PC-3 (cell line): ENCODE measurements at regions not wholly inside any gene's neighbourhood (a gene's known extent, or its start where the extent isn't known, plus 50 kb on each side); places are given as distances from the start of the nearest gene placed in this dataset.
"Not testable (repeated sequence)": the region's sequence is repeated elsewhere in the genome, so short reads cannot be mapped to it uniquely, and the experiment has no call there.

ENCODE experiments used
- ATAC-seq: fragments of 200-7000 bp; cut with Tn5 transposase; 2 replicates; pipeline ENCODE4 v1.9.1; 2020; ENCODE audit warnings: mild to moderate bottlenecking, moderate library complexity
- BruUV-seq: library from RNA; stranded (reverse); fragments of 400-500 nt; replicated peaks from 2 replicates; lab custom pipeline; 2021; lab: Mats Ljungman, UMichigan
- CTCF ChIA-PET: fragments of 300-600 bp; sonication (Branson Sonifier 250); formaldehyde crosslinking; loops from one replicate; lab custom pipeline; 2022; ENCODE audit warnings: antibody characterized with exemption; lab: Charles Lee
- POLR2A ChIA-PET: fragments of 300-600 bp; sonication (Branson Sonifier 250); formaldehyde crosslinking; loops from one replicate; lab custom pipeline; 2022; ENCODE audit warnings: antibody characterized with exemption; ENCODE audit not compliant: unreplicated experiment; lab: Charles Lee
- DNase-seq: peaks from one replicate; pipeline ENCODE4 v3.0.0-alpha.2; 2015
- H2AFZ ChIP-seq: fragments of 300-600 bp; sonication (generic); 2 replicates; pipeline ENCODE4 v1.6.0; 2016; ENCODE audit warnings: antibody characterized with exemption, low read length
- H3F3A ChIP-seq: fragments of 300-600 bp; sonication (generic); one replicate; pipeline ENCODE4 v1.6.0; 2017; ENCODE audit warnings: antibody characterized with exemption, low read length, control low read depth, mild to moderate bottlenecking; ENCODE audit not compliant: unreplicated experiment
- H3K27ac ChIP-seq: fragments of 300-600 bp; sonication (generic); 2 replicates; pipeline ENCODE4 v1.5.1; 2016; ENCODE audit warnings: mild to moderate bottlenecking, low read length
- H3K27me3 ChIP-seq: fragments of 300-600 bp; sonication (generic); 2 replicates; pipeline ENCODE4 v1.6.1; 2016; ENCODE audit warnings: low read length, mixed read lengths
- H3K36me3 ChIP-seq: fragments of 300-600 bp; sonication (generic); 2 replicates; pipeline ENCODE4 v1.6.1; 2016; ENCODE audit warnings: low read depth, mixed run types, low read length, mixed read lengths
- H3K4me1 ChIP-seq: fragments of 300-600 bp; sonication (generic); 2 replicates; pipeline ENCODE4 v1.5.1; 2016; ENCODE audit warnings: low read length; ENCODE audit not compliant: insufficient read depth
- H3K4me2 ChIP-seq: fragments of 300-600 bp; sonication (generic); 2 replicates; pipeline ENCODE4 v1.6.0; 2016; ENCODE audit warnings: low read length
- H3K4me3 ChIP-seq: fragments of 300-600 bp; sonication (generic); 2 replicates; pipeline ENCODE4 v1.5.1; 2016; ENCODE audit warnings: mild to moderate bottlenecking, low read length, mixed read lengths
- H3K79me2 ChIP-seq: fragments of 300-600 bp; sonication (generic); 2 replicates; pipeline ENCODE4 v1.6.1; 2017; ENCODE audit warnings: low read length, mixed read lengths
- H3K9ac ChIP-seq: fragments of 300-600 bp; sonication (generic); 2 replicates; pipeline ENCODE4 v1.6.0; 2016; ENCODE audit warnings: mild to moderate bottlenecking, low read length
- H3K9me2 ChIP-seq: fragments of 300-600 bp; sonication (generic); replicated peaks from 2 replicates; pipeline ENCODE4 v1.6.1; 2016; ENCODE audit warnings: mixed run types, low read length, mixed read lengths
- H3K9me3 ChIP-seq: fragments of 300-600 bp; sonication (generic); 2 replicates; pipeline ENCODE4 v1.6.1; 2016; ENCODE audit warnings: low read length, mixed read lengths
- H4K20me1 ChIP-seq: fragments of 300-600 bp; sonication (generic); 2 replicates; pipeline ENCODE4 v1.6.1; 2016; ENCODE audit warnings: low read length, mixed read lengths
- CTCF ChIP-seq: fragments of 300-600 bp; sonication (generic); conservative IDR thresholded peaks from 2 replicates; pipeline ENCODE4 v1.5.1; 2017; ENCODE audit warnings: antibody characterized with exemption, low read depth, mild to moderate bottlenecking, low read length
- EZH2 ChIP-seq: fragments of 300-600 bp; sonication (generic); IDR thresholded peaks from one replicate; pipeline ENCODE4 v1.6.1; 2017; ENCODE audit warnings: antibody characterized with exemption, mild to moderate bottlenecking, low read length; ENCODE audit not compliant: unreplicated experiment
- EZH2phosphoT487 ChIP-seq: fragments of 300-600 bp; sonication (generic); IDR thresholded peaks from 2 replicates; pipeline ENCODE4 v1.6.1; 2018; ENCODE audit warnings: mild to moderate bottlenecking, antibody characterized with exemption, low read length, borderline replicate concordance
- intact Hi-C: fragments of 100-400 bp; cut with micrococcal nuclease; formaldehyde crosslinking; loops from 2 replicates; pipeline ENCODE4 v1.9.0; 2023

DNA sequence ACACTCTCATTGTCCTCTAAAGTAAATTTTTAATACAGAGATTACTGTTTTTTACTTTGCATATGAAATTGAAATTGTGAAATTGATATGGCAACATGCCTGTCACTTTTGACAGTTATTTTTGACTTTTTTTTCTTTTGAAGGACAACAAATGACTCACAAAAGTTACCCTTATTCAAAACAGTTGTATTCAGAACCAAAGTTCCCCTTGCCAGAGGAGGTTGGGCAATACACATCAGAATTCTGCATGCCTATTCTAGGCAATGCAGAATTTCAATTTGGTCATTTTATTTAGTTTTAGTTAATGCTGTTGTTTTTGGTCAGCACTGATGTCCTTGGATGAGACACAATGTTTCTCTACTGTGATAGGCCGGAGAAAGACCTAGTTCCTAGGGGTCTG is 299.1 kb upstream of the PRR16 start:
- DNase-seq = no peak
- BruUV-seq = no TSS peak
- Histone ChIP-seq H3K9ac (no peak overlapping the region), H3K4me2 (no peak overlapping the region), H2AFZ (no peak overlapping the region), H4K20me1 (no peaks in the 10 kb centered on the region), H3K4me1 (peaks cover 4% of the 10 kb centered on the region), H3K4me3 (no peak overlapping the region), H3K36me3 (no peaks in the 10 kb centered on the region), H3K79me2 (no peaks in the 10 kb centered on the region), H3F3A (peaks cover under 1% of the 10 kb centered on the region), H3K27me3 (no peaks in the 10 kb centered on the region), H3K9me2 (no peaks in the 10 kb centered on the region), H3K9me3 (no peaks in the 10 kb centered on the region), H3K27ac (no peak overlapping the region)
- TF ChIP-seq EZH2 = no peak
- TF ChIP-seq CTCF = no peak
- no peak for TF ChIP-seq EZH2phosphoT487
- ChIA-PET CTCF (no interaction called here), POLR2A (interaction anchor here (0.7 kb wide), 1 partner anchor 248 kb away, joined by 5 read pairs; no protein-coding TSS in a partner anchor)
- intact Hi-C loops = no loop called here
- no peak for ATAC-seq

- ChIA-PET POLR2A (no interaction called here), CTCF (no interaction called here)
- Histone ChIP-seq H3K9me2 (no peaks in the 10 kb centered on the region), H3K27me3 (no peaks in the 10 kb centered on the region), H3K9ac (no peak overlapping the region), H3K27ac (no peak overlapping the region), H2AFZ (no peak overlapping the region), H3K79me2 (no peaks in the 10 kb centered on the region), H3K4me2 (no peak overlapping the region), H3K9me3 (no peaks in the 10 kb centered on the region), H4K20me1 (no peaks in the 10 kb centered on the region), H3K4me3 (no peak overlapping the region), H3K36me3 (no peaks in the 10 kb centered on the region), H3K4me1 (no peaks in the 10 kb centered on the region), H3F3A (no peaks in the 10 kb centered on the region)
- ATAC-seq = no peak
- TF ChIP-seq EZH2phosphoT487 = no peak
- TF ChIP-seq CTCF = no peak
- no peak for TF ChIP-seq EZH2
- no TSS peak for BruUV-seq
- intact Hi-C loops = no loop called here
- no peak for DNase-seq
Measured at GRCh38 chr5:120173125-120173524, 291.0 kb upstream of the PRR16 start.

DNA sequence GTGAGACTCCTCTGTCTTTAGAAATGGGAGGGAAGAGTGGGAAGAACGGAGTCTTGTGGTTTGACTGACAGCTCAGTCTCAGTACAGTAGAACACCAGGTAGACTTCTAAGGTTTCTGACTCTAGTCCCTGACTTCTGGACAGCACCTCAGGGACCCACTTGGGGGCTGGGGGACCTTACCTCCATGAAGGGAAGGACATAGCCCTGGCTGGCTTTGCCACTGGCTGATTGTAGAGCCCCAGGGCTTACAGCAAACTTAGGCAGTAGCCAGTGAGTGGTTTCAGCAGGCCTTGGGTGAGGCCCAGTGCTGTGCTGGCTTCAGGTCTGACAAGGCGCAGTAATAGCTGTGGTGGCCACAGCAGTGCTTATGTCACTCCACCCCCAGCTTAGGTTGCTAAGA is 290.0 kb upstream of the PRR16 start:
- no peak overlapping the region for H3K27ac ChIP-seq
- H3K9me3 ChIP-seq = no peaks in the 10 kb centered on the region
- H3K4me1 ChIP-seq = no peaks in the 10 kb centered on the region
- BruUV-seq = no TSS peak
- H3K9me2 ChIP-seq = no peaks in the 10 kb centered on the region
- intact Hi-C loops = no loop called here
- no peak for ATAC-seq
- no peaks in the 10 kb centered on the region for H3K36me3 ChIP-seq
- H2AFZ ChIP-seq = no peak overlapping the region
- no peaks in the 10 kb centered on the region for H3K27me3 ChIP-seq
- DNase-seq = no peak
- H3K4me3 ChIP-seq = no peak overlapping the region
- H3K4me2 ChIP-seq = no peak overlapping the region
- CTCF ChIA-PET = no interaction called here
- H3F3A ChIP-seq = no peaks in the 10 kb centered on the region
- H3K9ac ChIP-seq = no peak overlapping the region
- POLR2A ChIA-PET = no interaction called here
- no peaks in the 10 kb centered on the region for H3K79me2 ChIP-seq
- TF ChIP-seq EZH2phosphoT487 (no peak), CTCF (no peak), EZH2 (no peak)
- H4K20me1 ChIP-seq = no peaks in the 10 kb centered on the region

DNA sequence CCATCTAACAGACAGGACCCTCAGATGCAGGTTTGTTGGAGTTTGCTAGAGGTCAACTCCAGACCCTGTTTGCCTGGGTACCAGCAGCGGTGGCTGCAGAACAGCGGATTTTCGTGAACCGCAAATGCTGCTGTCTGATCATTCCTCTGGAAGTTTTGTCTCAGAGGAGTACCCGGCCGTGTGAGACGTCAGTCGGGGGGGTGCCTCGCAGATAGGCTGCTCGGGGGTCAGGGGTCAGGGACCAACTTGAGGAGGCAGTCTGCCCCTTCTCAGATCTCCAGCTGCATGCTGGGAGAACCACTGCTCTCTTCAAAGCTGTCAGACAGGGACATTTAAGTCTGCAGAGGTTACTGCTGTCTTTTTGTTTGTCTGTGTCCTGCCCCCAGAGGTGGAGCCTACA is 282.9 kb upstream of the PRR16 start:
- H3K4me2 ChIP-seq, H3K79me2 ChIP-seq, H3K36me3 ChIP-seq, BruUV-seq, H3F3A ChIP-seq, H3K9ac ChIP-seq, H3K27ac ChIP-seq, H4K20me1 ChIP-seq, H2AFZ ChIP-seq, H3K9me3 ChIP-seq, H3K9me2 ChIP-seq, ATAC-seq, H3K27me3 ChIP-seq, POLR2A ChIA-PET, H3K4me1 ChIP-seq, H3K4me3 ChIP-seq, intact Hi-C loops, DNase-seq, CTCF ChIA-PET: not testable (repeated sequence)
